Panc1 (cell line): ENCODE measurements at regions not wholly inside any gene's neighbourhood (a gene's known extent, or its start where the extent isn't known, plus 50 kb on each side); places are given as distances from the start of the nearest gene placed in this dataset.

Experiments used
- POLR2AphosphoS5 ChIP-seq: IDR thresholded peaks from 2 replicates; pipeline ENCODE4 v1.6.1; 2012; ENCODE audit warnings: mild to moderate bottlenecking, low read depth, low read length, moderate library complexity
- SIN3A ChIP-seq: IDR thresholded peaks from 2 replicates; pipeline ENCODE4 v1.6.1; 2012; ENCODE audit warnings: low read depth, mild to moderate bottlenecking, low read length, moderate library complexity, borderline replicate concordance; ENCODE audit not compliant: insufficient read depth
- TCF7L2 ChIP-seq: IDR thresholded peaks from 2 replicates; pipeline ENCODE4 v1.6.1; 2011; ENCODE audit warnings: mild to moderate bottlenecking, low read depth, low read length, inconsistent platforms
- TF ChIP-seq, protein P1 (sequence below): fragments of 450-650 bp; IDR thresholded peaks from 2 replicates; pipeline ENCODE4 v1.5.1; 2017; ENCODE audit warnings: mild to moderate bottlenecking
- TF ChIP-seq, protein P2 (sequence below), 2 experiments: IDR thresholded peaks; 2 replicates each; pipeline ENCODE4 v1.6.1; 2011 to 2012; ENCODE audit warnings: low read depth in 2 of 2, control low read depth in 1 of 2, low read length in 1 of 2, mild to moderate bottlenecking in 1 of 2, moderate library complexity in 1 of 2; ENCODE audit not compliant: insufficient read depth in 1 of 2

DNA sequence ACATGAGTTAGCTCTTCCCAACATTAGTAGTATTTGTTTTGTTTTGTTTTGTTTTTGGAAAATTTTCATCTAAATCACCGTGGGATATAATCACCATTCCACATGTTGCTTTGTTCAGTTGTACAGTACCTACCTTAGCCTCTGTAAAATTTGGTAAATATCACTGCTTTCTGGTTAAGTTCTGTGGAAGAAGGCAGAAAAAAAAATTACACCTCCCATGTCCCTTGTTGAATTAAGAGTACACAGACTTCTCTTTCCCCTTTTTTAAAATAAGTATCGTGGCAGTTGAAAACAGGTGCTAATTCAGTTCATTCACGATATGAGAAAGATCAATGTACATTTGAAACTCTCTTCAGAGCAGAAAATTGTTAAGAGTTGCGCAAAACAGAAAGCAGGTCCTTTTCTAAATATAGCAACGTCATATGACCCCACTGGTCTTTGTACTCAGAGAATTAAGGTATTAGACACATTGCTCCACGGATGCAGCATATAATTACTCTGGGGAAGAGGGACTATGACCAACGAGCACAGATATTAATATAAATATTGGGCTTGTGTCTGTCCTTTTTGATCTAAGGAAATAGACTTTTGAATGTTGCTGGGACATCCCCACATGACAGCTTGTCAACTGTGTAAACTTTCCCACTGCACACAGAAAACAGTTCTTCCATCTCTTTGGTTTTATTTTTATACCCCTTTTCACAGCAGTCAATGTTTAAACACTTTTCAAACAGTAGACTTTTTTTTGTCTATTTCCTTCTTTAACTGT lies 58.6 kb upstream of the ZNF217 start:
- TF ChIP-seq, protein P1, sequence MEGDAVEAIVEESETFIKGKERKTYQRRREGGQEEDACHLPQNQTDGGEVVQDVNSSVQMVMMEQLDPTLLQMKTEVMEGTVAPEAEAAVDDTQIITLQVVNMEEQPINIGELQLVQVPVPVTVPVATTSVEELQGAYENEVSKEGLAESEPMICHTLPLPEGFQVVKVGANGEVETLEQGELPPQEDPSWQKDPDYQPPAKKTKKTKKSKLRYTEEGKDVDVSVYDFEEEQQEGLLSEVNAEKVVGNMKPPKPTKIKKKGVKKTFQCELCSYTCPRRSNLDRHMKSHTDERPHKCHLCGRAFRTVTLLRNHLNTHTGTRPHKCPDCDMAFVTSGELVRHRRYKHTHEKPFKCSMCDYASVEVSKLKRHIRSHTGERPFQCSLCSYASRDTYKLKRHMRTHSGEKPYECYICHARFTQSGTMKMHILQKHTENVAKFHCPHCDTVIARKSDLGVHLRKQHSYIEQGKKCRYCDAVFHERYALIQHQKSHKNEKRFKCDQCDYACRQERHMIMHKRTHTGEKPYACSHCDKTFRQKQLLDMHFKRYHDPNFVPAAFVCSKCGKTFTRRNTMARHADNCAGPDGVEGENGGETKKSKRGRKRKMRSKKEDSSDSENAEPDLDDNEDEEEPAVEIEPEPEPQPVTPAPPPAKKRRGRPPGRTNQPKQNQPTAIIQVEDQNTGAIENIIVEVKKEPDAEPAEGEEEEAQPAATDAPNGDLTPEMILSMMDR, result no peak
- TF ChIP-seq POLR2AphosphoS5, result no peak
- TF ChIP-seq SIN3A, result no peak
- TF ChIP-seq, protein P2, sequence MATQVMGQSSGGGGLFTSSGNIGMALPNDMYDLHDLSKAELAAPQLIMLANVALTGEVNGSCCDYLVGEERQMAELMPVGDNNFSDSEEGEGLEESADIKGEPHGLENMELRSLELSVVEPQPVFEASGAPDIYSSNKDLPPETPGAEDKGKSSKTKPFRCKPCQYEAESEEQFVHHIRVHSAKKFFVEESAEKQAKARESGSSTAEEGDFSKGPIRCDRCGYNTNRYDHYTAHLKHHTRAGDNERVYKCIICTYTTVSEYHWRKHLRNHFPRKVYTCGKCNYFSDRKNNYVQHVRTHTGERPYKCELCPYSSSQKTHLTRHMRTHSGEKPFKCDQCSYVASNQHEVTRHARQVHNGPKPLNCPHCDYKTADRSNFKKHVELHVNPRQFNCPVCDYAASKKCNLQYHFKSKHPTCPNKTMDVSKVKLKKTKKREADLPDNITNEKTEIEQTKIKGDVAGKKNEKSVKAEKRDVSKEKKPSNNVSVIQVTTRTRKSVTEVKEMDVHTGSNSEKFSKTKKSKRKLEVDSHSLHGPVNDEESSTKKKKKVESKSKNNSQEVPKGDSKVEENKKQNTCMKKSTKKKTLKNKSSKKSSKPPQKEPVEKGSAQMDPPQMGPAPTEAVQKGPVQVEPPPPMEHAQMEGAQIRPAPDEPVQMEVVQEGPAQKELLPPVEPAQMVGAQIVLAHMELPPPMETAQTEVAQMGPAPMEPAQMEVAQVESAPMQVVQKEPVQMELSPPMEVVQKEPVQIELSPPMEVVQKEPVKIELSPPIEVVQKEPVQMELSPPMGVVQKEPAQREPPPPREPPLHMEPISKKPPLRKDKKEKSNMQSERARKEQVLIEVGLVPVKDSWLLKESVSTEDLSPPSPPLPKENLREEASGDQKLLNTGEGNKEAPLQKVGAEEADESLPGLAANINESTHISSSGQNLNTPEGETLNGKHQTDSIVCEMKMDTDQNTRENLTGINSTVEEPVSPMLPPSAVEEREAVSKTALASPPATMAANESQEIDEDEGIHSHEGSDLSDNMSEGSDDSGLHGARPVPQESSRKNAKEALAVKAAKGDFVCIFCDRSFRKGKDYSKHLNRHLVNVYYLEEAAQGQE (IDR thresholded peaks at IDR 0.05; ENCODE audit: insufficient read depth in 1 of 2, low read depth in 2 of 2, low read length in 1 of 2), result no peak; a peak in 1 of 4 replicates
- TF ChIP-seq TCF7L2, result 0 out of 2 replicates have a peak, but pooled peaks have one; percentile 34
